ENCODE measurements at regions not wholly inside any gene's neighbourhood (a gene's known extent, or its start where the extent isn't known, plus 50 kb on each side); places are given as distances from the start of the nearest gene placed in this dataset.

DNA sequence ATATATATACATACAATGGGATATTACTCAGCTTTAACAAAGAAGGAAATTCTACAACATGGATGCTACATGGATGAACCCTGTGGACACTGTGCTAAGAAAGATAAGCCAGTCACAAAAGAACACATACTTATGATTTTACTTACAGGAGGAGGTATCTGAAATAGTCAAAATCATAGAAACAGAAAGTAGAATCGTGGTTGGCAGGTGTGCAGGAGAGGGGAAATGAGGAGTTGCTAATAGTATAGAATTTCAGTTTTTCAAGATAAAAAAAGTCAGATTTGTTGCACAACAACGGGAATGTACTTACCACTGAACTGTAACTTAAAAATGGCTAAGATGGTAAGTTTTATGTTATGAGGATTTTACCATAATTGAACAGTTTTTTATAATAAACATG lies 706.3 kb downstream of the TFAP2A start:
- Histone ChIP-seq H3K27me3 (no peaks in the 10 kb centered on the region), H3K4me3 (no peak overlapping the region), H3K36me3 (no peaks in the 10 kb centered on the region), H3K4me1 (ENCODE audit: low read depth) (no peaks in the 10 kb centered on the region), H3K9me3 (ENCODE audit: low read depth) (no peaks in the 10 kb centered on the region), H3K27ac (no peak overlapping the region)
- no peak for TF ChIP-seq CTCF (IDR thresholded peaks at IDR 0.05; ENCODE audit: low read depth, low read length)
- no peak for DNase-seq (ENCODE audit: low read depth in 1 of 2, low spot score in 1 of 2)

DNA sequence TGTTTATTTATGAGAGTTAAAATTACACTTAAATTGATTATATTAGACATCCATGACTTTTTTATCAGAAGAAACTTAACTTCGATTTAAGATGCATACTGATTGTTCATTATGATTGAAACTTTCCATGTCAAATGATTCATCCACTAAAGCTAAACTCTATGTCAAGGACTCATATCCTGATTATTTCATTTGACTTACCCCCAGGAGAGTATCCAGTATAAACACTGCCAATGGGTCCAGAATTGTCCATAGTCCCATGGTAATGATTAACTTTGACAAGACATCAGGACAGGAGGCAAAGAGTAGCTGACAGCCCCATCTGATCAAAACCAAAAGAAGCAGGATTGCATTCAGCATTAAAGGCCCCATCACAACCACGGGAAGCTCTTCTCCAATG lies 709.9 kb downstream of the TFAP2A start:
- Histone ChIP-seq H3K4me1 (ENCODE audit: low read depth) (no peaks in the 10 kb centered on the region), H3K9me3 (ENCODE audit: low read depth) (no peaks in the 10 kb centered on the region), H3K4me3 (no peak overlapping the region), H3K36me3 (no peaks in the 10 kb centered on the region), H3K27ac (no peak overlapping the region), H3K27me3 (no peaks in the 10 kb centered on the region)
- no peak for DNase-seq (ENCODE audit: low read depth in 1 of 2, low spot score in 1 of 2)
- TF ChIP-seq CTCF (IDR thresholded peaks at IDR 0.05; ENCODE audit: low read depth, low read length), result no peak

GRCh38 chr6:9702914-9703313 lies 712.0 kb downstream of the TFAP2A start:
- Histone ChIP-seq H3K36me3 (no peaks in the 10 kb centered on the region), H3K27ac (no peak overlapping the region), H3K4me3 (no peak overlapping the region), H3K9me3 (ENCODE audit: low read depth) (no peaks in the 10 kb centered on the region), H3K4me1 (ENCODE audit: low read depth) (no peaks in the 10 kb centered on the region), H3K27me3 (no peaks in the 10 kb centered on the region)
- no peak for TF ChIP-seq CTCF (IDR thresholded peaks at IDR 0.05; ENCODE audit: low read depth, low read length)
- DNase-seq (ENCODE audit: low read depth in 1 of 2, low spot score in 1 of 2), result no peak

GRCh38 chr6:9699888-9700287 lies 715.0 kb downstream of the TFAP2A start:
- DNase-seq (ENCODE audit: low read depth in 1 of 2, low spot score in 1 of 2), result no peak
- no peaks in the 10 kb centered on the region for H3K36me3 ChIP-seq
- no peaks in the 10 kb centered on the region for H3K4me1 ChIP-seq (ENCODE audit: low read depth)
- H3K27me3 ChIP-seq, result no peaks in the 10 kb centered on the region
- H3K27ac ChIP-seq, result no peak overlapping the region
- TF ChIP-seq CTCF (IDR thresholded peaks at IDR 0.05; ENCODE audit: low read depth, low read length), result no peak
- H3K4me3 ChIP-seq, result no peak overlapping the region
- H3K9me3 ChIP-seq (ENCODE audit: low read depth), result no peaks in the 10 kb centered on the region

- H3K27me3 ChIP-seq, result no peaks in the 10 kb centered on the region
- DNase-seq (ENCODE audit: low read depth in 1 of 2, low spot score in 1 of 2), result no peak
- H3K9me3 ChIP-seq (ENCODE audit: low read depth), result no peaks in the 10 kb centered on the region
- H3K4me3 ChIP-seq, result no peak overlapping the region
- no peak overlapping the region for H3K27ac ChIP-seq
- TF ChIP-seq CTCF (IDR thresholded peaks at IDR 0.05; ENCODE audit: low read depth, low read length), result no peak
- H3K4me1 ChIP-seq (ENCODE audit: low read depth), result no peaks in the 10 kb centered on the region
- no peaks in the 10 kb centered on the region for H3K36me3 ChIP-seq
These were observed 717.5 kb downstream of the TFAP2A start for GRCh38 chr6:9697263-9697931.
